CD4-positive, alpha-beta T cell treated with Interleukin-4 for 4 hours (primary cell): ENCODE measurements at regions not wholly inside any gene's neighbourhood (a gene's known extent, or its start where the extent isn't known, plus 50 kb on each side); places are given as distances from the start of the nearest gene placed in this dataset.
"Not testable (repeated sequence)": the region's sequence is repeated elsewhere in the genome, so short reads cannot be mapped to it uniquely, and the experiment has no call there.

Experiments
- DNase-seq: peaks from one replicate; pipeline ENCODE4 v3.0.0-alpha.2; 2020

DNA sequence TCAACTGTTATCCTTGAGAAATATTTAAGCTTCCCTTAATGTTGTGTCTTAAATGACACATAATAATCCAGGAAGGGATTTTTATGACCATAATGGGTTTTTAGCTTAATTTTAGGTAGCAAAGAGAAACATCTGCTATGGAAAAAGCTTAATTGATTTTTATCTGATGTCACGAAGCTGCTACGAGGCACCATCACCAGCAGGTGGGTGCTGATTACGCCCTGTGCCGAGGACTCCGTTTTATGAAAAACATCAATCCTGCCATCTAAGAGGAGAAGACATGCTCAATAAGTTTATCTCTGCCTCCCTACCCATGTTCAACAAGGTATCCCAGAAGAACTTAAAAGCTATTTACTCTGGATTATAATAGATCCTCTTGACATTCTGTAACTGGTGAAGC lies 280.6 kb upstream of the ZFP42 start:
- DNase-seq = no peak

DNA sequence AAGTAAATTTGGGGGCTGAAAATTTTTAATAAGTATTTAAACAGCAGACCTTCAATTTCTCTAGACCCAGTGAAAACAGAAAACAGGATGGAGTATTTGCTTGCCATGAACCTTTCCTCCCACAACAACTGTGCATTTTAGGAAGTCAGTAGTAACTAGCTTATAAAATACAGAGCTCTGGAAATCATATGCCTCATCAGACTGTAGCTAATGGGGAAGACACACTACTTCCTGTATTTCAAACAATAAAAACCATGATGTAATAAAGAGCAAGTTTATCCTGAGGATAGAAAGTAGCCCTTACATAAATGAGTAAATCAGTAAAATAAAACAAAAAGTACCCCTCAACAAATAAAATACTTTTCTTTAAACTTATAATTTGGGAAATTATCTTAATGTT lies 280.1 kb upstream of the ZFP42 start:
- no peak for DNase-seq

DNA sequence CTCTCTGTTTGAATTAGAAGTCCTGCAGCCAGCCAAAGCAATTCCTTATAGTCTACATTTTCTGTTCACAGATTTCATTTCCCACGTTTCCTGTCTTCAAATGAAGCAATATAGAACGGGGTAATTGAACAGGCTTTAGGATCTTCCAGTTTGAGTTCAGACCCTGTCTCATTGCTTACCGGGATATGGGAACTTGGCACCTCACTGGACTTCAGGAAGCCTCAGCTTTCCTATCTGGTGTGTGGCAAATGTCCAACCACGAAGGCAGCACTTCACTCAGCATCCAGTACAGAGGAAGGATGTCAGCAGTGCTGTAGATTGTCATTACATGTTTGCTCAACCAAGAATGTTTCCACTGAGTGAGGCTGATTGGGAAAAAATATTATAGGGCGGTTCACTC lies 271.1 kb upstream of the ZFP42 start:
- DNase-seq = no peak

DNA sequence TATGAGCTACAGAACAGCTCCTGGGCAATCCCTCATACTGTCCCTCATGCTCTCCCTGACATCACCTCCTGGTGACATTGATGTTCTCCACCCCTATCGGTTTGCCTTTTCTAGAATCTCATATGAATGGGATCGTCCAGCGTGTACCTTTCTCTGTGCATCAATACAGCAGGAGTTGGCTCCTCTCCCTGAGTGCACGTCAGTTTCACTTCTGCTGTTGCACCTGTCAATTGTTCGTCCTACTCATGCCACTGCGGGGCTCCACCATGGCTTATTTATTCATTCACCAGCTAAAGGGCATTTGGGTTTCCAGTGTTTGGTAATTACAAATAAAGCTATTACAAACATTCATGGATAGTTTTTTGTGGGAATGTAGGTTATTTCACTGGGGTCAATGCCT lies 269.1 kb upstream of the ZFP42 start:
- no peak for DNase-seq

DNA sequence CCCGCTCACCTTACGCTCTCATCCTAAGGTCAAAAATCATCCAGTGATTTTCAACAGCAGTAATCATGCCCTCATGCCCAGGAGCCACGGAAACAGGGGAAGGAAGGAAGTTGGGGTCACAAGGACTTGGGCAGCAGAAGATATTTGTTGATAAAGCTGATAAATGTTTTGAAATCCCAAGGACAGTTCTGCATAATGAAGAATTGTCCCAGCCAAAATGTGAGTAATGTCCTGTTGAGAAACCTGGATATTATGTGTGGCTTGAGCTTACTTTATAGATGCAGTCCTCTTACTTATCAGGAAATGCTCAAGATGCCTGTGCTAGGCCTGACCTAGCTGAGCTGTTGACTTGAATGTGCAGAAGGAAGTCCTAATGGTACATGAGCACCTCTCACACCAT lies 263.0 kb upstream of the ZFP42 start:
- DNase-seq = no peak

DNA sequence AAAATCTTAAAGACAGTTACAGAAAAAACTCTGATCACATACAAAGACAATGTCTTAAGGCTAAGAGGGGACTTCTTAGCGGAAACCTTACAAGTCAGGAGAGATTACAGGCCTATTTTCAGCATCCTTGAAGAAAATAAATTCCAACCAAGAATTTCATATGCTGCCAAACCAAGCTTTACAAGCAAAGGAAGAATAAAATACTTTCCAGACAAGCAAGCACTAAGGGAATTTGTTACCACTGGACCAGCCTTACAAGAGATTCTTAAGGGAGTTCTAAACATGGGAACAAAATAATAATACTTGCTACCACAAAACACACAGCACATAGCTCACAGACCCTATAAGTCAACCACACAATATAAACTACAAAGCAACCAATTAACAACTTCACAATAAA lies 255.8 kb upstream of the ZFP42 start:
- no peak for DNase-seq

DNA sequence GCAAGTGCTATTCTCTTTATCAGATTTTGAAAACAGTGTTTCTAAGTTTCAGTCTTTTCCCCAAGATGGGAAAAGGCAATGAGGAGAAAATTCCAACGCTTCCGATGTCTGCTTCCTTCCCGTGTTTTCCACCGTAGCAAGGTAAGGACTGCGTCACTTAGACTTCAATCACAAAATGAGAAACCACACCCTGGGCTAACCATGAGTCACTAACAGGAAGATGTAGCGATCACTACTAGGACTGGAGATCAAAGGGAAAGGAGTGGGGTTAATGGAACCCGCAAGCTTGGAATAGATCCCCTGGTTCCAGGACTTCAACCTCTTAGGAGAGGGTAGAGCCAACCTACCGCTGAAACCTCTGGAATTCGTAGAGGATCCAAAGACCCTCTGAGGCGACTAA lies 250.7 kb upstream of the ZFP42 start:
- DNase-seq = no peak

DNA sequence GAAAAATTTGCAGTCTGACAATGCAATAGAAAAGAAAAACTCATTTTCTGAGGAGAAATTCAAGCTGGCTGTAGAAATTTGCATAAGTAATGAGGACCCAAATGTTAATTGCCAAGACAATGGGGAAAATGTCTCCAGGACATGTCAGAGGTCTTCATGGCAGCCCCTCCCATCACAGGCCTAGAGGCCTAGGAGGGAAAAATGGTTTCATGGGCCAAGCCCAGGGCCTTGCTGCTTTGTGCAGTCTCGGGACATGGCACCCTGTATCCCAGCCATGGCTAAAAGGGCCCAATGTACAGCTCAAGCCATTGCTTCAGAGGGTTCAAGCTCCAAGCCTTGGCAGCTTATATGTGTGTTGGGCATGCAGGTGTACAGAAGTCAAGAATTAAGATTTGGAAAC lies 244.9 kb upstream of the ZFP42 start:
- DNase-seq = not testable (repeated sequence)

DNA sequence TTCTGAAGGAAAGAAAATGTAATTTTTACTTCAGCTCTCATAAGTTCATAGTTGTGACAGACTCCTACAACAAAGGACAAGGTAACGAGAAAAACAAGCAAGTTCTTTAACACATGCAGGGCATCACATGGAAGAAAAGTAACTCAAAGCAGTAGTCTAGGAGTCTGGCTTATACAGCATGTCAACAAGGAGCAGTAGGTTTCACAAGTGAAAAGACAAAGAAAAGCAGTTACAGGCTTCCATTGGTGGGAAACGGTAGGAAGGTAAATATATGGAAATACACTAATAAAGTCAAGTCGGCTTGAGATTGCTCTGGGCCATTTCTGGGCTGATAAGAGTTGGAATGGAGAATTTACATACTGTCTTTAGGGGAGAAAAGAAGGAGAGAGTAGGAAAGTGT lies 228.4 kb upstream of the ZFP42 start:
- DNase-seq = no peak

DNA sequence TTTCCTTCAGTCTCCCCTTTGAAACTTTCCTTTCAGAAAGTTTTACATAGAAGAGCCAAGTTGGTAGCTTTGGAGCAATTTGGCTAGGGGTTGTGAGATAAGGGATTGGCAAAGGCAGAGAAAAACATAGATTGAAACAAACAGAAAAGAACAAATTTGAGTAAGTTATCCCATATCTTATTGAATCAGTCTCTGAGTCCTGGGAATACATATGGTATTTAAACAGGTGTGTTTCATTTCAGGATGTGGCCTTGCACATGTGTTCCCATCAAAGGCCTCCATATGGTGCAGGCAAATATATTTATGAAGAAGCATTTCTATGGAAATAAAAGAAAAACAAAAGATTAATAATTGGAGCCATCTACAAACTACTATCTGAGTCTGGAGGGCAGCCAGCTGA lies 227.9 kb upstream of the ZFP42 start:
- DNase-seq = no peak

DNA sequence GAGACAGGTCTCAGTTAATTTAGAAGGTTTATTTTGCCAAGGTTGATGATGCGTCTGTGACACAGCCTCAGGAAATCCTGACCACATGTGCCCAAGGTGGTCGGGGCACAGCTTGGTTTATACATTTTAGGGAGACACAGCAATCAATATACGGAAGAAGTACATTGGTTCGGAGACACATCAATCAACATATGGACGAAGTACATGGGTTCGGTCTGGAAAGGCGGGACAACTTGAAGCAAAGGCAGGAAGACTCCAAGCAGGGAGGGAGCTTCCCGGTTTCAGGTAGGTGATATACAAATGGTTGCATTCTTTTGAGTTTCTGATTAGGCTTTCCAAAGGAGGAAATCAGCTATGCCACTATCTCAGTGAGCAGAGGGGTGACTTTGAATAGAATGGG lies 225.2 kb upstream of the ZFP42 start:
- no peak for DNase-seq

DNA sequence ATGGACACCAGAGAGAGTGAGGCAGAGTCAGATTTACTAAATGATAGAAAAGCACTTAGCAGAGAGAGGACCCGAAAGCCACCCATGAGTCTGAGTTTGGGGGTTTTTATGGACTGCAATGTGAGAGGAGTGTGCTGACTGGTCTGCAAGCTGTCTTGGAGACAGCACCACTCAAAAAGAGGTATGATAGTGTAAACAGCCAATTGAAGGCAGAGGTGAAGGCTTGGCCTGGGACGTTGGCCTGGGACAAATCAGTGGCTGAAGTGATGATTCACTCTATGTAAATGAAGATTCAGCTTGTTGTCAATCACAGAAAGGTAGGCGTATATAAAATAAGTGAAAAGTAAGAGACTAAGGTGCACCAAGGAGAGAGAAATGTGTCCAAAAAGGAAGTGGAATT lies 217.6 kb upstream of the ZFP42 start:
- no peak for DNase-seq

DNA sequence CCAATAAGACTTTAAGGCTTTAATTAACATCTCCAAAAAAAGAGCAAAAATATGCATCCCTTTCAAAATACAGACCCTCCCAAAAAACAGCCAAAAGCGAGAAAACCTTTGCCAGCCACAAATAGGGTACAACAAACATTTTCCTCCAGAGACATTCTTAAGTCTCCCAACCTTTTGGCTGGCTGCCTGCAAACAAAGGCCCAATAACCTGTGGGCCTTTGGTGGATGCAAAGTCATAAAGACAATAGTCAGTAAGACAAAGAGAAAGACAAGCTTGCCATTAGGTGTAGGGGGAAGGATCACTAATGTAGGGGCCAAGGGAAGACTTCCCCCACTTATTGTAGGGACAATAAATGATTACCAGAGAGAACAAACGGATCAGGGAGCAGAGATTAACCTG lies 215.5 kb upstream of the ZFP42 start:
- DNase-seq = no peak

DNA sequence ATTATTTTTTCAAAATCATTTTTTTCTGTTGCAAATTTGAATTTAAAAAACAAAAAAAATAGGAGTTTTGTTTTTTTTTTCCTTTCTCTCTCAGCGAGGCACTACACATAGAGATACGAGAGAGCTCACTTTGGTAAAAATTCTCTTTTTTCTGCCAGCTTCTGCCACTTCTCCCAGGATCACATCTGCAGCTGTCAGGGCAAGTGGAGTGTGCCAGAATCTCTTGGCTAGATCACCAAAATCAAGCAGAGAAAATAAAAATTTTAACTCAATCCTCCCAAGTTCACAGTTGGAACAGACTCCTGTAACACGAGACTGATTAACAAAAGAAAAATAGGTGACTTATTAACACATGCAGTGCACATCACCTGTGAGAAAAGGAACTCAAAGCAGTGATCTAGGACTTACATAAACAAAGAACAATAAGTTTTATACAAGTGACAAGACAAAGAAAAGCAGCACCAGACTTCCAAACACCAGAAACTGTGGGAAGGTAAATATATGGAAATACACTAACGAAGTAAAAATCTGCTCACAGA lies 213.2 kb upstream of the ZFP42 start:
- no peak for DNase-seq

DNA sequence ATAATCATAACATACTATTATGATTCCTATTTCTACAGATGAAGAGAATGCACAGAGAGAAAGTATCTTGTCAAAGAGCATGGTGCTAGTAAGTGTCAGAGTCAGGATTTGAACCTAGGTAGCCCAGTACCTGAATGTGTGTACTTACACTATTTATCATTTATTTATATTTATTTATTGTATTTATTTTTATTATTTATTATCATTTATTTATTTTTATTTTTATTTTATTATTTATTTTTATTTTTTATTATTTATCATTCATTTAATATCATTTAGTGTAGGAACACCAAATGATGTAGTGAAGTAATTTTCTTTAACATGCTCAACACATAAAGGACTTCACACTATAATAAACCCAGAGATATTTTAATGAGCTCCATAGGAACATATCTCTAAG lies 209.4 kb upstream of the ZFP42 start:
- no peak for DNase-seq

DNA sequence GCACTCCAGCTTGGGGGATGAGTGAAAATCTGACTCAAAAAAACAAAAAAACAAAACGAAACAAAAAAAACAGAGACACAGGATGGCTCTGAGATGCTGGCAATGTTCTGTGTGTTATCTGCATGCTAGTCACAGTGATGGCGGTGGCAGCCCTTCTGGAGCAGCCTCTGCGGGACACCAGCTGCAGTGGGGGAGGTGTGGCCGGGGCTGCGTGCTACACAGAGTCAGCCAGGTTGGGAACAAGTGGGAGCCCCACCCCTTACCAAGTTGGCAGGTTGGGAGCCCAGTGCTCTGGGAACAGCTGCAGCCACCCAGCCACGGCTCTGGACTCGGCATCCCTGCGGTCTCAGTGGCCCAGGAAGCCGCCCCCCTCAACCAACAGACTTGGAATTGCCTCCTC lies 206.5 kb upstream of the ZFP42 start:
- DNase-seq = no peak

DNA sequence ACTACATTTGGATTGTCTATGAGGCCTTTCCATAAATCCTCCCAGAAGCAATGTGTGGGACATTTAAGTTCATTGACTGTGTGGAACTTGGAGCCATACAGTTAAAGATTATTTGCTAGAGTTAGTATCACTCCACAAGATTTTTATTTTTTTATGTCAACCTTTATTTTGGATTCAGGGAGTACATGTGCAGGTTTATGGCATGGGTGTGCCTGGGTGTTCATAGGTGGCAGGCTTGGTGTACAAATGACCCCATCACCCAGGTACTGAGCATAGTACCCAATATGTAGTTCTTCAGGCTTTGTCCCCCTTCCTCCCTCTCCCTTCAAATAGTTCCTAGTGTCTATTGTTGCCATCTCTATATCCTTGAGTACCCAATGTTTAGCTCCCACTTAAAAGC lies 199.8 kb upstream of the ZFP42 start:
- DNase-seq = no peak

DNA sequence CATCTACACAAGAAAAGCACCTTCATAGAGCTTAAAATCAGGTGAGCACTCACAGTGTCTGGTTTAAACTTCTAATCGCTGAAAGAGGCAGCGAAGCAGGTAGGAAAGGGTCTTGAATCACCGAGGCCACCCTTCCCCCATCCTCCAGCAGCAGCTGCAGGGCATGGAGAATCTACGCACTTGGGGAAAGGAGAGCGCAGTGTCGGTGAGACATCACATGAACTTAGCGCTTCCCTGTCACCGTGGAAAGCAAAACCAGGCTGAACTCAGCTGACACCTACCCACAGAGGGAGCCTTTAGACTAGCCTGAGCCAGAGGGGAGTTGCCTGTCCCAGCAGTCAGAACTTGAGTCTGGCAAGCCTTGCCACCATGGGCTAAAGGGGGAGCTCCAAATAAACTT lies 197.2 kb upstream of the ZFP42 start:
- no peak for DNase-seq

DNA sequence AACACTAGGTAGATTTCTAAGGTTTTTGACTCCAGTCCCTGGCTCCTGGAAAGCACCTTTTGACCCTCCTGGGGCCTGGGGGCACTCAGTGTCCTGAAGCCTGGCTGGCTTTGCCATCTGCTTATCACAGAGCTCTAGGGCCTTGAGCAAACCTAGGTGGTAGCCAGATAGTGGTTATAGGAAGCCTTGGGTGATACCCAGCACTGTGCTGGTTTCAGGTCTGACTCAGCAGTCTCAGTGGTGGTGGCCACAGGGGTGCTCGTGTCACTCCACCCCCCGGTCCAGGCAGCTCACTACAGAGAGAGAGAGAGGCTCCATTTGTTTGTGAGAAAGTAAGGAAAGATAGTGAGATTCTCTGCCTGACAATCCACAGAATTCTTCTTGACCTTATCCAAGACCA lies 195.8 kb upstream of the ZFP42 start:
- DNase-seq = no peak

DNA sequence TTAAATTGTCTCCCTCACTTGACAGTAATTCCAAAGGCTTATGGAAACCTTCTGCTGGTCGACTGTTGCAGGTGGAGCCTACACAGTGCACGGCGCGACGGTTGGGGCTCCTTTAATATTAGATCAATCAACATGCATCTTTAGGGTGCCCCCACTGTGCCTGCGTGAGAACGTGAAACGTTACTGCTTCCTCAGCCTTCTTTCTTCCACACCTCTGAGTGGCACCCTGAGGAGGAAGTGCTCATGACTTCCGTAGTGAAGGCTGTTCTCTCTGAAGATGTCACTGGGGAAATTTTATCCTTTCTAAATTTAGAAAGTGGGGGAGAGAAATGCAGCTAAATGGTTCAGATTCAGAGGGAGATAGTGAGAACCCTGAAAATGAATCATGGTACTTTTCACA lies 184.0 kb upstream of the ZFP42 start:
- DNase-seq = no peak

DNA sequence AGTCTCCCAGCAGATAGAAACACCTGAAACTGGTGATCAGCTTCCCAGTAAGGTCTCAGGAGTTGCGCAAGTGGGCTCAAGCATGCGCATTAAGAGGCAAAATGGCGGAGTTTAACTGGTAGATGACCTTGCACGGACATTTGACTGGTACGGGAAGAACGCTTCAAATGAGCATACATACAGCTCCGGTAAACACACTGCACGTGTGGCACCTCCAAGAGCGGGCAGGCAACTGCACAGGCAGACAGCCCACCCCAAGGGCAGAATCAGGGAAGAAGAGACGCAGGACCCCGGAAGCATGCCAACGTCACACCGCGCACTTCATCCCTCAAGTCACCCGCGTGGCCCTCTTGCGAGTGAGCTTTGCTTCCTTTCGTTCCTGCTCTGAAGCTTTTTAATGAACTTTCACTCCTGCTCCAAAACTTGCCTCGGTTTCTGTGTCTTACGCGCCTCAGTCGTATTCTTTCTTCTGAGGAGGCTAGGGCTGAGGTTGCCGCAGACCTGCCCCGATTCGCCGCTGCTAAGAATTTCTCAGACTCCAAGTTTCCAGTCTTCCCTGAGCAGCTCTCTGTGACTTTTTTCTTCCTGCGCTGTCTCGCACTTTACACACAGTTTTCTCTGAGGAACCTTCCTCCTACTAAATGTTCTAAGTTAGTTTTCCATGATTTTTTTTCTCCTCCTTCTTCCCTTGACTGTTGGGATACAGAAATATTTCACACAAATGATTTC lies 180.7 kb upstream of the ZFP42 start:
- no peak for DNase-seq

DNA sequence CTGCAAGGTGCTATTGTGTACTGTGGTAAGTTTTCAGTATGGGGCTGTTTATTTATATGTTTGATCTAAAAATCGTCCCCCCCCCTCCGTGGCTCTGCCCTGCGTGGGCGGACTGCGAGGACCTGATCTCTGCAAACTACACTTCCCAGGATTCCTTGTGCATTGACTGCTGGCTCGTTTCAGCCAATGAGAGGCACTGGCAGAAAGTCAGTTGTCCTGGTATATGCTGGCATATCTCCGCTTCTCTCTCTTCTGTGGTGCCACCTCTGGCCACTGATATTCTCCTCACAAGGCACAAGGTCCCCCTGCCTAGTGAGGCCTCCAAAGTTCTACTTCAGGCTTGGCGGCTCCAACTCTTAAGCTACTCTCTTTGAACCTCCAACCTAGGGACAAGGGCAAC lies 168.8 kb upstream of the ZFP42 start:
- DNase-seq = no peak

DNA sequence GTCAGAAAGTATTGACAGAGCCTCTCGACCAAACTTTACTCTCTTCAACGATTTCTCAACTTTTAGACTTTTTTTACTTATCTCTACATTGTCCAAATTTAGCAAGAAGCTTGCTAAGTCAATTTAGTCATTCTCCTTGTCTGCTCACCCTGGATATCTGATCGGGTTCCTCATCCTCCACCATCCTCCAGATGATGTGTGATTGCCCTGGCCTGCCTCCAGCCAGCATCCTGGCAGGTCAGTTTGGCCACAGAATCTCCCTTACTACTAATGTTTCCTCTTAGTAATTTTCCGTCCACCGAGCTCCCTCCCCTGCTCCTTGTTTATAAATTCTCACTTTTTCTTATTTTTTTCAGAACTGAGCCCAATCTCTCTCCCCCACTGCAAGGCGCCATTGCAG lies 167.9 kb upstream of the ZFP42 start:
- no peak for DNase-seq

DNA sequence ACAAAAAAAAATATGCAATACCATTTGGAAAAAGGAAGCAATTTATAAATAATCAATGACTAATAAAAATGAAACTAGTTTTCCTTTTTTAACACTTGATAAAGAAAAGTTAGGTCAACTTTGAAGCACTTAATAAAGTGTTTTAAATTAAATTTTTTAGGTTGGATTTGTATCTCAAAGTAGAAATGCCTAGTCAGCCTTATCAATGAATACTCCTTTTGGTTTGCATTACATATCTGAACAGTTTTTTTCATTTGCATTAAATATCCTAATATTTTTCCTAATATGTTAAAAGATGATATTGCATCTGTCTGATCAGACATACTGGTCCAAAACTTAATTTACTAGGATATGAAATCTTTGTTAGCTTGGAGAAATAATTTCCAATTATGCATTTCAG lies 155.8 kb upstream of the ZFP42 start:
- no peak for DNase-seq

DNA sequence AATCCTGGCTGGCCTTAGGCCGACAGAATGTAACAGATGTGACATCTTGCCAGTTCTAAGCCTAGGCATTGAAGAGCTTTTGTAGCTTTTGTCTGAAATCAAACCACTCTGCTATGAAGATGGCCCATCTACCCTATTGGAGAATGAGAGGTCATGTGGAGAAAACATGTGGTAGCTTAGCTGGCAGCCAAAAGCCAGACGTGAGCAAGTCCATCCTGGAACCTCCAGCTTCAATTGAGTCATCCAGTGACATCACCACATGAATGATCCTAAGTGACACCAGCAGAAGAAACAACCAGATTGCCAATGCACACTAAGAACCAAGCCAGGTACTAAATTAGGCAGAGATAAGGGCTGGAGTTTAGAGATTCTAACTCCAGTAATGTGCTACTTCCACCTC lies 154.8 kb upstream of the ZFP42 start:
- DNase-seq = no peak
